Thymus (tissue), 11 donors: ENCODE measurements at regions not wholly inside any gene's neighbourhood (a gene's known extent, or its start where the extent isn't known, plus 50 kb on each side); places are given as distances from the start of the nearest gene placed in this dataset.

Source experiments
- DNase-seq, 9 donors: peaks; one replicate each; pipeline ENCODE4 v3.0.0-alpha.2; 2013; ENCODE audit warnings: low spot score in 9 of 9, low read depth in 6 of 9, missing footprints in 1 of 9
- H3K27ac ChIP-seq, 2 donors: one replicate each; pipeline ENCODE4 v1.5.1; 2013; ENCODE audit warnings: control low read depth in 1 of 2, low read depth in 1 of 2, low read length in 1 of 2, mild to moderate bottlenecking in 1 of 2, moderate library complexity in 1 of 2
- H3K27me3 ChIP-seq, 2 donors: one replicate each; pipeline ENCODE4 v1.5.1; 2013; ENCODE audit warnings: low read length in 1 of 2; ENCODE audit not compliant: control insufficient read depth in 2 of 2, insufficient read depth in 1 of 2
- H3K36me3 ChIP-seq, 2 donors: one replicate each; pipeline ENCODE4 v1.5.1; 2013; ENCODE audit warnings: low read length in 1 of 2, mild to moderate bottlenecking in 1 of 2, moderate library complexity in 1 of 2; ENCODE audit not compliant: control insufficient read depth in 2 of 2, insufficient read depth in 2 of 2
- H3K4me1 ChIP-seq, 2 donors: one replicate each; pipeline ENCODE4 v1.5.1; 2013; ENCODE audit warnings: low read length in 2 of 2; ENCODE audit not compliant: control insufficient read depth in 2 of 2, insufficient read depth in 2 of 2
- H3K4me3 ChIP-seq, 2 donors: one replicate each; pipeline ENCODE4 v1.5.1; 2013; ENCODE audit warnings: low read length in 2 of 2, control low read depth in 1 of 2, mild to moderate bottlenecking in 1 of 2
- H3K9me3 ChIP-seq, 2 donors: one replicate each; pipeline ENCODE4 v1.5.1; 2013; ENCODE audit warnings: low read length in 1 of 2, mild to moderate bottlenecking in 1 of 2; ENCODE audit not compliant: control insufficient read depth in 2 of 2, insufficient read depth in 1 of 2
- WGBS: extraction: QIAGEN DNeasy Blood & Tissue Kit; methylation state at CpG from one replicate; pipeline ENCODE4 v1.1.7; 2013; 5-methylcytosine and 5-hydroxymethylcytosine counted together
- donor health status: healthy.

DNA sequence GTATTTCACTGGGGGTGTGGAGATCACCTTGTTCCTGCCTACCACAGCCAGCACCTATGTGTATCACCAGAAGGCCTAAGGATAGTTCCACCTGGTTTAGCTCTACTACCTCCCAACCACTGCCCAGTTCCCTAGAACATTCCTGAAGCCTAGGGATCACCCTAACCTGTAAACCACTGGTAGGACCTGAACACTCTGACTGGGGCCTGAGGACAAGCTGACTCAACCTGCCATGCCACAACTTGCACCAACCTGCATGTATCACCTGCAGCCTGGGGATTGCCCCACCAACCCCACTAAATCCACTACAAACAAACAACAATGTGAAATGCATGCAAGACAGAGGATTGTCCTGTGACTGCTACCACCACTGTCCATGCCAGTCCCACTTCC is 128.1 kb downstream of the KIF2B start:
- Histone ChIP-seq H3K36me3 (no peaks in the 10 kb centered on the region), H3K9me3 (peaks cover 0 to 4% of the 10 kb centered on the region in 2 donors), H3K4me3 (no peak overlapping the region), H3K4me1 (no peaks in the 10 kb centered on the region), H3K27me3 (no peaks in the 10 kb centered on the region), H3K27ac (no peak overlapping the region)
- no peak for DNase-seq

DNA sequence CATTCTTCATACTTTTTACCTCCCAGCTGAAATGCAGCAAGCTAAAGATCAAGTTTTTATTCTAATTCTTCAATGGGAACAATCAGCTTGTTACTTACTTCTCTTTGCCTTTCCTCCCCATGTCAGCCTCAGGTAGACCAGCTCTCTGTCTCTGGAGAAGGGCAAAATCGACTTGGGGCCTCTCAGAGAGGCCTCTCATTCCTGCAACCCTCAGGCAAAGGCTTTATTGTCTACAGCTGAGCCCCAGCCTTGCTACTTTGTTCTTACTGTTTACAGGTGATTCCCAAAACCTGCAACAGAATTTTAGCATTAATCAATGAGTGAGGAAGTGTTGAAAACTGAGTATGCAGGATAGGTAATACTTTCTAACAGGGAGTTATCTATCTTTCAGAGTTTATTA is 148.6 kb downstream of the KIF2B start:
- H3K4me1 ChIP-seq: no peaks in the 10 kb centered on the region
- H3K9me3 ChIP-seq: peaks cover 0 to 3% of the 10 kb centered on the region in 2 donors
- H3K36me3 ChIP-seq: no peaks in the 10 kb centered on the region
- H3K27me3 ChIP-seq: no peaks in the 10 kb centered on the region
- no peak overlapping the region for H3K4me3 ChIP-seq
- DNase-seq: no peak
- H3K27ac ChIP-seq: no peak overlapping the region
- 43% methylated on average over 1 of the region's 1 CpG for WGBS

DNA sequence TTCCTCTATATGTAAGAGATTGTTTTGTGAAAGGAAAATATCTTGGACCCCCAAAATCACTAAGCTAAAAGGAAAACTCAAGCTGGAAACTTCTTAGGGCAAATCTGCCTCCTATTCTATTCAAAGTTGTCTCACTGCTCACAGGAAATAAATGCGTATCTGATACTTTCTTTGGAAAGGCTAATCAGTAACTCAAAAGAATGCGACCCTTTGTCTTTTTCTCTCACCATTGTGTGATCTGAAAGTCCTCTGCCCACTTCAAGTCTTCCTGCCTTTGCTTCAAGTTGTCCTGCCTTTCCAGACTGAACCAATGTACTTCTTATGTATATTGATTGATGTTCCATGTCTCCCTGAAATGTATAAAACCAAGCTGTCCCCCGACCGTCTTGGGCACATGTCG is 157.3 kb downstream of the KIF2B start:
- WGBS: 85% methylated on average over 5 of the region's 5 CpGs
- Histone ChIP-seq H3K4me1 (no peaks in the 10 kb centered on the region), H3K9me3 (no peaks in the 10 kb centered on the region), H3K4me3 (no peak overlapping the region), H3K27me3 (no peaks in the 10 kb centered on the region), H3K36me3 (no peaks in the 10 kb centered on the region), H3K27ac (no peak overlapping the region)
- no peak for DNase-seq

DNA sequence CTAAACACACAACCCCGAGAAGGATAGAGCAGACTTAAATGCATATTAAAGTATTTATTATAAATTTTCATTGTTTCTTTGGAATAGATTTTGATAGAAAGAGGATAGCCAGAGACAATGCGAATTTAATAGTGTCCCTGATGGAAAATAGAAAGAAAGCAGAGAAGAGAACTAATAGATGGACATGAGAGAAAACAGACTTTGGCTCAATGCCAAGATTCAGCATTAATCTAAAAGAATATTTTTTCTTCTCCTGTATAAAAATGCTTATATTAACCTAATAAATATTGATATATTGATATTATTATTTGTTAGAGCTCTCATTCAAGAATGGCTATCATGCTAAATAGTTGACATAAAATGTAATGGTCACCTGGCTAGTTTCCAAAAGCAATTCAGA is 173.4 kb downstream of the KIF2B start:
- H3K9me3 ChIP-seq: no peaks in the 10 kb centered on the region
- no peaks in the 10 kb centered on the region for H3K36me3 ChIP-seq
- no peak for DNase-seq
- WGBS: 96% methylated on average over 2 of the region's 2 CpGs
- H3K4me1 ChIP-seq: no peaks in the 10 kb centered on the region
- no peaks in the 10 kb centered on the region for H3K27me3 ChIP-seq
- H3K27ac ChIP-seq: no peak overlapping the region
- no peak overlapping the region for H3K4me3 ChIP-seq

DNA sequence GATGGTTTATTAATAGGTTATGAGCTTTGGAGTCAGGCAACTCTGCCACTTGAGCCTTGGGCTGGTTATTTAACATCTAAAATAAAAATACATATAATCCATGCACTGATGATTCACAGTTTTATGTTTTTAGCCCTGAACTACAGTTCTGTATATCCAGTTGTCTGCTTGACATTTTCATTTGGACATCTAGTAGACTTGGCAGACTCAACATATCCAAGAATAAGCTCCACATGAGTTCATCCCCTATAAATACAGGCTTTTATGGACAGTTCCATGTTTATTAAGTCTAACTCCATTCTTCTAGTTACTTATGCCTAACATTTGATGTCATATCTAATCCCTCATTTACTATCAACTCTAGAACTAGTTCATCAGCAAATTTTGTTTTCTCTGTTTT is 174.2 kb downstream of the KIF2B start:
- no peaks in the 10 kb centered on the region for H3K9me3 ChIP-seq
- no peak overlapping the region for H3K4me3 ChIP-seq
- H3K27ac ChIP-seq: no peak overlapping the region
- H3K27me3 ChIP-seq: no peaks in the 10 kb centered on the region
- H3K36me3 ChIP-seq: no peaks in the 10 kb centered on the region
- no peaks in the 10 kb centered on the region for H3K4me1 ChIP-seq
- DNase-seq: no peak

DNA sequence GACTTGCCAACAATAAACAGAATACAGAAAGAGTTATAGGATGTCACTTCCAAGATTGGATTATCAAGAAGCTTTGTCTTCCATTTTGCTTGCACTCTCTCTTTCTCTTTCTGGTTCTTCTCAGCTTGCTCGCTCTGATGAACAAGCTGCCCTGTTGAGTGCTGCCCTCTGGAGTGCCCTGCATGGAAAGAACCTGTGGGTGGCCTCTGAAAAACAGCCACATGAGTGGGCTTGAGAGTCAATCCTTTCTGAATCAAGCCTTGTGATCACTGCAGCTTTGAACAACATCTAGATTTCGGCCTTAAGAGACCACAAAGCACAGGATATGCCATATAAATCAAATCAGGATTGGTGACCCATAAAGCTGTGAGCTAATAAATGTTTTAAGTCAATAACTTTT is 185.1 kb downstream of the KIF2B start:
- Histone ChIP-seq H3K9me3 (no peaks in the 10 kb centered on the region), H3K4me1 (no peaks in the 10 kb centered on the region), H3K27me3 (no peaks in the 10 kb centered on the region), H3K27ac (no peak overlapping the region), H3K36me3 (no peaks in the 10 kb centered on the region), H3K4me3 (no peak overlapping the region)
- DNase-seq: no peak
- 76% methylated on average over 2 of the region's 2 CpGs for WGBS

DNA sequence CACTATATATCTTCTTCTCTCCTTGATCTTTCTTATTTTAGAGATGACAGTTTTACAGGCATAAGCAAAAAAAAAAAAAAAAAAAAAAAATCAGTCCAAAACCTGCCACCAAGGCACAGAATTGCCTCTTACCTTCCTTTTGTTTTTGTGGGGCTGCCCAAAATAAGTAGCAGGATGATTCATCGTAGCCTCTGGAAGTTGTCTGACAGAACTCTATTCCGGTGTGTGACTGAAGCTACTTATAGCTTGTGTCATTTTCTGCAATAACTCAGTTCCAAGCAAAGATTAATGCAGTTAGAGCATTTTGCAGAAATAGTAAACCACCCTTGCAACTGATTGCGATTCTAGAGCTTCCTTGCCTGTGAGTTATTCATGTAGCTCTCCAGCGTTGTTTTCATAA is 186.8 kb downstream of the KIF2B start:
- Histone ChIP-seq H3K36me3 (no peaks in the 10 kb centered on the region), H3K4me1 (no peaks in the 10 kb centered on the region), H3K27ac (no peak overlapping the region), H3K4me3 (no peak overlapping the region), H3K9me3 (no peaks in the 10 kb centered on the region), H3K27me3 (no peaks in the 10 kb centered on the region)
- 91% methylated on average over 4 of the region's 4 CpGs for WGBS
- no peak for DNase-seq

DNA sequence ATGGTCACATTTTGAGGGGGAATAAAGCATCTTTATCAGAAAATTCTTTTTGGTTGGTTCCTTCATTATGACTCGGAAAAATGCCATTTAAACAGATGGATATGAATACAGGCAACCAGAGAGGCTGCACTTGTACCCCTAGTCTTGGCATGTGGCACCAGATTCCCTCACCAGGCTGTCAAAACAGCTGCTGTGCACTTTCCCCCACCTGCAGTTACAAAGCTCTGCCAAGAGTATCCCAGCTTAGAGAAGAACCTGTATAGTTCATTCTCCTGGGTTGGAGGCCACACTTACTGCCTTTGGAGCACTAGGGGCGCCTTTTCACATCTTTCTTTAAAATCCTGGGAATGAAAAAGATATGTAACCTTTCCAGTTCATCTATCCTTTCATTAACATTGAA is 190.3 kb downstream of the KIF2B start:
- DNase-seq: no peak
- no peak overlapping the region for H3K4me3 ChIP-seq
- no peak overlapping the region for H3K27ac ChIP-seq
- H3K36me3 ChIP-seq: no peaks in the 10 kb centered on the region
- H3K4me1 ChIP-seq: no peaks in the 10 kb centered on the region
- H3K27me3 ChIP-seq: no peaks in the 10 kb centered on the region
- H3K9me3 ChIP-seq: no peaks in the 10 kb centered on the region
- WGBS: 72% methylated on average over 2 of the region's 2 CpGs

DNA sequence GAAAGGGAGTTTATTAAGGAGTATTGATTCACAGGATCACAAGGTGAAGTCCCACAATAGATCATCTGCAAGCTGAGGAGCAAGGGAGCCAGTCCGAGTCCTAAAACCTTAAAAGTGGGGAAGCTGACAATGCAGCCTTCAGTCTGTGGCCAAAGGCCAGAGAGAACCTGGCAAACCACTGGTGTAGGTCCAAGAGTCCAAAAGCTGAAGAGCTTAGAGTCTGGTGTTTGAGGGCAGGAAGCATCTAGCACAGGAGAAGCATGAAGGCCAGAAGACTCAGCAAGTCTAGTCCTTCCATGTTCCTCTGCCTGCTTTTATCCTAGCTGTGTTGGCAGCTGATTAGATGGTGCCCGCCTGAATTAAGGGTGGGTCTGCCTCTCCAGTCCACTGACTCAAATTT is 193.0 kb downstream of the KIF2B start:
- Histone ChIP-seq H3K9me3 (no peaks in the 10 kb centered on the region), H3K27me3 (no peaks in the 10 kb centered on the region), H3K4me1 (no peaks in the 10 kb centered on the region), H3K4me3 (no peak overlapping the region), H3K27ac (no peak overlapping the region), H3K36me3 (no peaks in the 10 kb centered on the region)
- DNase-seq: no peak
- 90% methylated on average over 2 of the region's 2 CpGs for WGBS

DNA sequence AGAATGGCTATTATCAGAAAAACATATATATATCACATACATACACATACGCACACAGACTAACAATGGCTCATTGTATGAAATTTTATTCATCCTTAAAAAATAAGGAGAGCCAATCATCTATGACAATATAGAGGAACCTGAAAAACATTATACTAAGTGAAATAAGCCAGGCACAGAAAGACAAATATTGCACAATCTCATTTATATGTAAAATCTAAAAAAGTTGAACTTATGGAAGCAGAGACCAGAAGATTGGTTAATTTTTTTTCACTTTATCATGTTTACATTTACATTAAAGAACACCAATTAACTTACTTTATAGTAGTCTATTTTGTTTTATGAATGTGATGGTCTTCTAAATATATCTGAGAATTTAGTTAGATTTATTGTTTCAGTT is 198.7 kb downstream of the KIF2B start:
- no peak for DNase-seq
- H3K4me3 ChIP-seq: no peak overlapping the region
- WGBS: 100% methylated on average over 1 of the region's 1 CpG
- H3K9me3 ChIP-seq: no peaks in the 10 kb centered on the region
- no peaks in the 10 kb centered on the region for H3K4me1 ChIP-seq
- H3K27me3 ChIP-seq: no peaks in the 10 kb centered on the region
- no peak overlapping the region for H3K27ac ChIP-seq
- no peaks in the 10 kb centered on the region for H3K36me3 ChIP-seq
